ENCODE measurements at regions not wholly inside any gene's neighbourhood (a gene's known extent, or its start where the extent isn't known, plus 50 kb on each side); places are given as distances from the start of the nearest gene placed in this dataset.

DNA sequence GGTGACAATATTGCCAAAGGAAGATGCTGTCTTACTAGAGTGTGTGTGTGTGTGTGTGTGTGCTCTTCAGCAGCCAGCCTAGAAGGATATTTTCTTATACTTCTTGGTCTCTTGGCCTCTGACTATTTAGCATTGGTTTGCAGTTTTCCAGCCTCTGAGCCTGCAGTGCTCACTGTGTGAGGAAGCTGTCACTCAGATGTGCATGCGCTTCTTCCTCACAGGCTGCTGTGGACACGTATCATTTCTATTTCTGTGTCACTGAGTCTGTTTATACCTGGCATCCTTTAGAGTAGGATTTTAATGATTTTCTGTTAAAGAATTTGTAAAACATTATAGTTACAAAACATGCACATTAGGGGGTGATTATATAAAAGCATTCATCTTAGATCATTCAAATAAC lies 83.3 kb downstream of the ALDH8A1 start:
- H3K4me3 ChIP-seq (ENCODE audit: low read length), result no peak overlapping the region
- TF ChIP-seq, protein P1, sequence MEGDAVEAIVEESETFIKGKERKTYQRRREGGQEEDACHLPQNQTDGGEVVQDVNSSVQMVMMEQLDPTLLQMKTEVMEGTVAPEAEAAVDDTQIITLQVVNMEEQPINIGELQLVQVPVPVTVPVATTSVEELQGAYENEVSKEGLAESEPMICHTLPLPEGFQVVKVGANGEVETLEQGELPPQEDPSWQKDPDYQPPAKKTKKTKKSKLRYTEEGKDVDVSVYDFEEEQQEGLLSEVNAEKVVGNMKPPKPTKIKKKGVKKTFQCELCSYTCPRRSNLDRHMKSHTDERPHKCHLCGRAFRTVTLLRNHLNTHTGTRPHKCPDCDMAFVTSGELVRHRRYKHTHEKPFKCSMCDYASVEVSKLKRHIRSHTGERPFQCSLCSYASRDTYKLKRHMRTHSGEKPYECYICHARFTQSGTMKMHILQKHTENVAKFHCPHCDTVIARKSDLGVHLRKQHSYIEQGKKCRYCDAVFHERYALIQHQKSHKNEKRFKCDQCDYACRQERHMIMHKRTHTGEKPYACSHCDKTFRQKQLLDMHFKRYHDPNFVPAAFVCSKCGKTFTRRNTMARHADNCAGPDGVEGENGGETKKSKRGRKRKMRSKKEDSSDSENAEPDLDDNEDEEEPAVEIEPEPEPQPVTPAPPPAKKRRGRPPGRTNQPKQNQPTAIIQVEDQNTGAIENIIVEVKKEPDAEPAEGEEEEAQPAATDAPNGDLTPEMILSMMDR (conservative IDR thresholded peaks at IDR 0.05; ENCODE audit: low read depth, low read length), result no peak
- DNase-seq (ENCODE audit: low read depth), result no peak

DNA sequence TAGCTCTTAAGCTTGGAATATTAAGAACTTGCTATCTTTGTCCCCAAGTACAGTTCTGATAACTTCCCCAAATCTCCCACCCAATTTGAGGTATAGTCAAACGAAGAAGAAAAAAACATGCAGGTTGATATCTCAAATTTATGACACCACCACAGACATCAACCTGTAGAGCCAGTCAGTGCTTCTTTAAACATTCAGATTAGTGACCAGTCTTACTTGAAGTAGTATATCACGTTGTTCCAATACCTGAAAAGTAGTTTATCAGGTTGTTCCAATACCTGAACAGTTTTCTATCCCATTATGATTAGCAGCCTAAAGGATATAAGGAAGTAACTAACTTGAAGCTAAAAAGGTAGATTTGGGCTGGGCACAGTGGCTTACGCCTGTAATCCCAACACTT lies 85.3 kb downstream of the ALDH8A1 start:
- no peak for DNase-seq (ENCODE audit: low read depth)
- H3K4me3 ChIP-seq (ENCODE audit: low read length), result no peak overlapping the region
- TF ChIP-seq, protein P1 (conservative IDR thresholded peaks at IDR 0.05; ENCODE audit: low read depth, low read length), result no peak

DNA sequence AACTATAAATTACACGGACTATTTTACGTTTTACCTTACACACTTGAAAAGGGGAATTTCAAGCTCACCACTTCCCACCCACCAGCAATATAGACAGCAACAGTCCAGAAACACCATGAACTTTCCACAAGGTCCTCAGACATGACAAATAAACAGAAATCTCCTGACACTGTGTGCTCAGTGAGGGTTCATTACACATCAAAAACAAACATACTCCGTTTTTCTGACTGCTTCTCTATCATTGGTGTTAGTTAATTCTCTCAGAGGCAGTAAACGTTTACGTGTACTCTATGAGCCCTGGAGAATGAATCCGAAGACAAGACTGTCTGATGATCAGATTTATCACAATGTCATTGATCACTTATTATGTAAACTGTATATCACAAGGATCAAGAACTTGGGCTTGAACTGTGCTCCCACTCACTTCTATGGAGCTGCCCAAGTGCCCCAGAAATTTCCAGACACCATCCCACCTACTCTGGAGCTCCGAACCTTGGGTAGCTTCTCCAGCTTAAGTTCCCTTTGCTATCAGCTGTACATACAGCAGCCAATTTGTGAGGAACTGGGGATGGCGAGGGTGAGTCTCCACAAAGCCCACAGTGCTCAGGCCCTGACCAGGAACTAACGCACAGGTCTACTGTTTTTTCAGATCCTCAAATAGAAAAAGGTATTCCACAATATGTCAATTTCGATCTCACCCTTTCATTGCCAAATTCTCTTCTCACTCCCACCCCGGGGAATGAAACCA lies 86.0 kb downstream of the ALDH8A1 start:
- no peak overlapping the region for H3K4me3 ChIP-seq (ENCODE audit: low read length)
- TF ChIP-seq, protein P1 (conservative IDR thresholded peaks at IDR 0.05; ENCODE audit: low read depth, low read length), result no peak
- no peak for DNase-seq (ENCODE audit: low read depth)

DNA sequence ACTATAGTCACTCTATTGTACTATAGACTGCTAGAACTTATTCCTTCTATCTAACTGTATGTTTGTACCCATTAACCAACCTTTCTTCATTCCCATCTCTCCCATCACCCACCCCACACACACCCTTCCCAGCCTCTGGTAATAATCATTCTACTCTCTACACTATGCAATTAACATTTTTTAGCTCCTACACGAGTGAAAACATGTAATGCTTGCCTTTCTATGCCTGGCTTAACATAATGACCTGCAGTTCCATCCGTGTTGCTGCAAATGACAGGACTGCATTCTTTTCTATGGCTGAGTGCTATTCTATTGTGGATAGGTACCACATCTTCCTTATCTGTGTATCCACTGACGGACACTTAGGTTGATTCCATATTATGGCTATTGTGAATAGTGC lies 95.5 kb downstream of the ALDH8A1 start:
- TF ChIP-seq, protein P1 (conservative IDR thresholded peaks at IDR 0.05; ENCODE audit: low read depth, low read length), result no peak
- no peak for DNase-seq (ENCODE audit: low read depth)
- H3K4me3 ChIP-seq (ENCODE audit: low read length), result no peak overlapping the region

DNA sequence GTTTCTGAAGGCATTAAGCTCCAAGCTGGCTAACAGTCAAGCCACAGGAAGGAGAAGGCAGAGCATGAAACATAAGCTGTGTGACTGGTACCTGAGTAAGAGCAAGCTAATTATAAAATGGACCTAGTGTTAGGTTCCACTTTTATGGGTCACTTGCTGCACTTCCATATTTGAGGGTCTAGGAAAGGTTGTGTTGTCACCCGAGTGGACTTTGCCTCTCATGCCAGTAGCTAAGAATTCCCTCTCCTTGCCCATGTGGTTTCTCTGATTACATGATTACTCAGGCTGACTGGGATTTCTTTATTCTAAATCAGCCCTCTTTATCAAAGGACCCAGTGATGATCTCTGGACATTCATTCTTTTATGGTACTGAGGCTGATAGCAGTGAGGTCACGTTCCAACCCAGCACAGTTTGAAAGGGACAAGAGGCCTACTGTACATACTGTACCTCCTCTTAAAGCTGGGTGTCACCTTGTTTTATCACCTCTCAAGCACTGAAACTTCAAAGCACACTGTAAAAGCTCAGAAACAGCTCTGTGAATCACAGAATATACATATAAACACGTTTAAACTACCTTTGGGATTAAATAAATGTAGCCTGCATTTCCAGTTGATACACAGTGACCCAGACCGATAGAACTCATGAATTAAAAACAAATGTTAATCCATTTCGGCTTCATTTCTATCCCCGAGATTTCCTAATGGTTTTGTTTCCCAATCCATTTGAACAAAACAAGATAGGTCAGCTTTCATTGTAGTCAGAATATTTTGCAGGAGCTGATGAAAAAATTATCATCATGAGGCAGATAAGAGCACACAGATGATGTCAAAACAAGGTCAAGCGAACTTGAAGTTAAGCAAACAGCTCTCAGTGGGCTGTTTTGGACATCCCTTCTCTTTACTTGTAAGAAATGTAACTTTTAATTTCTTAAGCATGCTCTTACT lies 96.5 kb downstream of the ALDH8A1 start:
- peak; percentile 37 for DNase-seq (ENCODE audit: low read depth)
- no peak overlapping the region for H3K4me3 ChIP-seq (ENCODE audit: low read length)
- TF ChIP-seq, protein P1 (conservative IDR thresholded peaks at IDR 0.05; ENCODE audit: low read depth, low read length), result no peak

DNA sequence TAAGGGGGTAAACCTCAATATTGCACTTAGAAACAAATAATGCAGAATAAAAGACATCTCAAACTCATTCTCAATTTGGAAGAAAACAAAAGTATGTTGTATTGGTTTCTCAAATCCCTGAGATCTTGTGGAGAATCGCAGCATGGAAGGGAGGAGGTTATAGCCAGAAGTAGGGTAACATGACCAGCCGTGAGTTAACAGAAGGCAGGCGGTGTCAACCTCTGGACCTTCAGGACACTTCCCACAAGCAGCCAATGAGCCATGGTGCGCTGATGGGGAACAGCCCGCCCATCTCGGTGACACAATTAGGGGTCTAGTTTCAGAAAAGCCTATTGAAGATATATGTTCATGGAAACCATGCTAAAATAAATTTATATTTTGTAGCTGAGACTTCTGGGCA lies 98.4 kb downstream of the ALDH8A1 start:
- H3K4me3 ChIP-seq (ENCODE audit: low read length), result no peak overlapping the region
- DNase-seq (ENCODE audit: low read depth), result no peak
- TF ChIP-seq, protein P1 (conservative IDR thresholded peaks at IDR 0.05; ENCODE audit: low read depth, low read length), result no peak

All from retinal pigment epithelial cell (primary cell).